H9 (cell line): ENCODE measurements at regions not wholly inside any gene's neighbourhood (a gene's known extent, or its start where the extent isn't known, plus 50 kb on each side); places are given as distances from the start of the nearest gene placed in this dataset.

Experiments
- DNase-seq: peaks from one replicate; pipeline ENCODE4 v3.0.0-alpha.2; 2017
- H2AFZ ChIP-seq: one replicate; pipeline ENCODE4 v1.6.1; 2013; ENCODE audit warnings: mild to moderate bottlenecking, low read length, control low read depth, moderate library complexity
- H2AK5ac ChIP-seq: 2 replicates; pipeline ENCODE4 v1.6.1; 2013; ENCODE audit warnings: low read length, control low read depth, mixed read lengths; ENCODE audit not compliant: insufficient read length
- H2BK120ac ChIP-seq: one replicate; pipeline ENCODE4 v1.6.1; 2013; ENCODE audit warnings: low read depth, mild to moderate bottlenecking, low read length, control low read depth, inconsistent platforms; ENCODE audit not compliant: poor library complexity, severe bottlenecking
- H2BK12ac ChIP-seq: 2 replicates; pipeline ENCODE4 v1.6.1; 2013; ENCODE audit warnings: low read length, control low read depth, mixed read lengths, low read depth; ENCODE audit not compliant: insufficient read length
- H2BK15ac ChIP-seq: 2 replicates; pipeline ENCODE4 v1.6.1; 2013; ENCODE audit warnings: low read depth, low read length, control low read depth
- H2BK20ac ChIP-seq: one replicate; pipeline ENCODE4 v1.6.1; 2013; ENCODE audit warnings: low read depth, mild to moderate bottlenecking, low read length, control low read depth, inconsistent platforms; ENCODE audit not compliant: poor library complexity, severe bottlenecking
- H2BK5ac ChIP-seq: 2 replicates; pipeline ENCODE4 v1.6.1; 2013; ENCODE audit warnings: low read length, control low read depth, mixed read lengths; ENCODE audit not compliant: insufficient read length
- H3K14ac ChIP-seq: 2 replicates; pipeline ENCODE4 v1.6.1; 2013; ENCODE audit warnings: low read length, control low read depth; ENCODE audit not compliant: insufficient read depth
- H3K18ac ChIP-seq: 2 replicates; pipeline ENCODE4 v1.6.1; 2013; ENCODE audit warnings: low read depth, mild to moderate bottlenecking, mixed read lengths, low read length, control low read depth; ENCODE audit not compliant: insufficient read length
- H3K23ac ChIP-seq: 2 replicates; pipeline ENCODE4 v1.6.1; 2013; ENCODE audit warnings: low read length, control low read depth, mixed read lengths, low read depth; ENCODE audit not compliant: insufficient read length
- H3K23me2 ChIP-seq: 2 replicates; pipeline ENCODE4 v1.6.1; 2013; ENCODE audit warnings: low read depth, mild to moderate bottlenecking, mixed read lengths, low read length, control low read depth; ENCODE audit not compliant: insufficient read length, poor library complexity, severe bottlenecking
- H3K27ac ChIP-seq: 2 replicates; pipeline ENCODE4 v1.5.1; 2013; ENCODE audit warnings: low read length, control low read depth, mixed read lengths, low read depth; ENCODE audit not compliant: insufficient read length
- H3K27me3 ChIP-seq: 2 replicates; pipeline ENCODE4 v1.6.1; 2013; ENCODE audit warnings: low read length, control low read depth, inconsistent platforms; ENCODE audit not compliant: insufficient read depth
- H3K4ac ChIP-seq: 2 replicates; pipeline ENCODE4 v1.6.1; 2013; ENCODE audit warnings: low read depth, mild to moderate bottlenecking, control low read depth, inconsistent platforms, low read length, moderate library complexity
- H3K4me1 ChIP-seq: 2 replicates; pipeline ENCODE4 v1.6.1; 2013; ENCODE audit warnings: low read length, control low read depth, inconsistent platforms; ENCODE audit not compliant: insufficient read depth
- H3K4me2 ChIP-seq: 2 replicates; pipeline ENCODE4 v1.6.1; 2013; ENCODE audit warnings: low read length, control low read depth, mixed read lengths; ENCODE audit not compliant: insufficient read length, insufficient read depth
- H3K56ac ChIP-seq: 2 replicates; pipeline ENCODE4 v1.6.1; 2013; ENCODE audit warnings: low read depth, mild to moderate bottlenecking, mixed read lengths, low read length, control low read depth; ENCODE audit not compliant: insufficient read length
- H3K79me1 ChIP-seq: 2 replicates; pipeline ENCODE4 v1.6.1; 2013; ENCODE audit warnings: low read depth, mild to moderate bottlenecking, moderate library complexity, low read length, control low read depth, inconsistent platforms; ENCODE audit not compliant: insufficient read depth, poor library complexity, severe bottlenecking
- H3K79me2 ChIP-seq: 2 replicates; pipeline ENCODE4 v1.6.1; 2013; ENCODE audit warnings: low read length, control low read depth, inconsistent platforms; ENCODE audit not compliant: insufficient read depth
- H3K9ac ChIP-seq: 2 replicates; pipeline ENCODE4 v1.6.1; 2013; ENCODE audit warnings: low read length, control low read depth, mixed read lengths; ENCODE audit not compliant: insufficient read length; ENCODE audit errors: extremely low read depth
- H3K9me3 ChIP-seq: one replicate; pipeline ENCODE4 v1.6.1; 2013; ENCODE audit warnings: low read depth, low read length, inconsistent platforms; ENCODE audit not compliant: control insufficient read depth
- H3T11ph ChIP-seq: one replicate; pipeline ENCODE4 v1.6.1; 2013; ENCODE audit warnings: mild to moderate bottlenecking, low read length, control low read depth, inconsistent platforms
- H4K20me1 ChIP-seq: one replicate; pipeline ENCODE4 v1.6.1; 2013; ENCODE audit not compliant: control insufficient read depth, insufficient read length, insufficient read depth
- H4K5ac ChIP-seq: 2 replicates; pipeline ENCODE4 v1.6.1; 2013; ENCODE audit warnings: low read depth, mild to moderate bottlenecking, mixed read lengths, low read length, control low read depth; ENCODE audit not compliant: insufficient read length
- H4K8ac ChIP-seq: replicated peaks from 2 replicates; pipeline ENCODE4 v1.6.1; 2013; ENCODE audit warnings: low read length, control low read depth, mixed read lengths, low read depth; ENCODE audit not compliant: insufficient read length
- H4K91ac ChIP-seq: 2 replicates; pipeline ENCODE4 v1.6.1; 2013; ENCODE audit warnings: low read depth, mild to moderate bottlenecking, moderate library complexity, mixed read lengths, low read length, control low read depth; ENCODE audit not compliant: insufficient read length
- H3K27ac Mint-ChIP-seq, 3 experiments: 2 replicates in 2 of 3; 3 replicates in 1 of 3; pipeline ENCODE4 v1.8.0; 2020 to 2021; ENCODE audit warnings: mixed read lengths in 3 of 3, mild to moderate bottlenecking in 1 of 3, moderate library complexity in 1 of 3
- H3K27me3 Mint-ChIP-seq: 2 replicates; pipeline ENCODE4 v1.8.0; 2021; ENCODE audit warnings: low read depth, mild to moderate bottlenecking, moderate library complexity, mixed read lengths
- H3K36me3 Mint-ChIP-seq, 3 experiments: 2 replicates in 2 of 3; 3 replicates in 1 of 3; pipeline ENCODE4 v1.8.0; 2020 to 2021; ENCODE audit warnings: low read depth in 3 of 3, mixed read lengths in 3 of 3; ENCODE audit not compliant: insufficient read depth in 1 of 3
- H3K4me1 Mint-ChIP-seq, 2 experiments: 2 replicates each; pipeline ENCODE4 v1.8.0; 2020; ENCODE audit warnings: mixed read lengths in 2 of 2
- H3K4me3 Mint-ChIP-seq, 2 experiments: 2 replicates in 1 of 2; 3 replicates in 1 of 2; pipeline ENCODE4 v1.8.0; 2020 to 2021; ENCODE audit warnings: mild to moderate bottlenecking in 2 of 2, mixed read lengths in 2 of 2, moderate library complexity in 1 of 2
- H3K9me3 Mint-ChIP-seq, 2 experiments: 2 replicates in 1 of 2; 3 replicates in 1 of 2; pipeline ENCODE4 v1.8.0; 2020; ENCODE audit warnings: mild to moderate bottlenecking in 2 of 2, mixed read lengths in 2 of 2, moderate library complexity in 1 of 2
- WGBS: extraction: QIAGEN DNeasy Blood & Tissue Kit; methylation state at CpG from one replicate; pipeline ENCODE4 v1.1.7; 2013; ENCODE audit warnings: missing lambda C conversion rate, low lambda C conversion rate, mixed read lengths; ENCODE audit not compliant: insufficient read length; ENCODE audit errors: extremely low coverage; 5-methylcytosine and 5-hydroxymethylcytosine counted together
- TF ChIP-seq, protein P1 (sequence below): fragments of 200-600 bp; sonication (generic); conservative IDR thresholded peaks from 3 replicates; pipeline ENCODE4 v1.8.0; 2021; ENCODE audit warnings: antibody characterized with exemption, mild to moderate bottlenecking

DNA sequence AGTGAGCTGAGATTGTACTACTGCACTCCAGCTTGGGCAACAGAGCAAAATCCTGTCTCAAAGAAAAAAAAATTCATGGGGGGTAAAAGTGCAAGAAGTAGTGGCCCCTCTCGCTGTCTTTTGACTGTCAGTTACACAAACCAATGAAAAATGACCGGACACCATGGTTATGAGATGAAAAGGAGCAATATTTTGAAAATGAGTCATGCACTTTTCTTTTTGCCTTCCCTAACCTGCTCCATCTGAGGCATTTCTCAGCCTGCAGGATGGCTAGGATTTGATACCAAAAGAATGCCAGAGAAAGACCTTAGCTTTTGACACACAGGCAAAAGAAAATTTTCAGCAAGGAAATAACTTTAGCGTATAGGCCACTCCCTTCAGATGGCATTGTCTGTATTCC lies 181.7 kb upstream of the ARID1B start:
- Histone ChIP-seq H3K18ac (no peak overlapping the region), H3K4ac (no peak overlapping the region), H3K79me2 (no peaks in the 10 kb centered on the region), H3K23me2 (no peaks in the 10 kb centered on the region), H2BK20ac (no peak overlapping the region), H3K4me2 (no peak overlapping the region), H2AK5ac (no peak overlapping the region), H2BK12ac (no peak overlapping the region), H3K14ac (no peak overlapping the region), H4K8ac (no peak overlapping the region), H2BK5ac (no peak overlapping the region), H2BK120ac (no peak overlapping the region), H3T11ph (no peak overlapping the region), H3K27me3 (no peaks in the 10 kb centered on the region), H3K27ac (no peak overlapping the region), H4K5ac (no peak overlapping the region), H2AFZ (no peak overlapping the region), H4K20me1 (no peaks in the 10 kb centered on the region), H2BK15ac (no peak overlapping the region), H4K91ac (no peak overlapping the region), H3K9ac (no peak overlapping the region), H3K4me1 (no peaks in the 10 kb centered on the region), H3K79me1 (no peaks in the 10 kb centered on the region), H3K56ac (no peak overlapping the region), H3K23ac (no peak overlapping the region), H3K9me3 (no peaks in the 10 kb centered on the region)
- WGBS = no CpG with 5 or more reads among the region's 3 CpGs
- H3K9me3 Mint-ChIP-seq = no peaks in the 10 kb centered on the region
- H3K36me3 Mint-ChIP-seq = no peaks in the 10 kb centered on the region
- TF ChIP-seq, protein P1, sequence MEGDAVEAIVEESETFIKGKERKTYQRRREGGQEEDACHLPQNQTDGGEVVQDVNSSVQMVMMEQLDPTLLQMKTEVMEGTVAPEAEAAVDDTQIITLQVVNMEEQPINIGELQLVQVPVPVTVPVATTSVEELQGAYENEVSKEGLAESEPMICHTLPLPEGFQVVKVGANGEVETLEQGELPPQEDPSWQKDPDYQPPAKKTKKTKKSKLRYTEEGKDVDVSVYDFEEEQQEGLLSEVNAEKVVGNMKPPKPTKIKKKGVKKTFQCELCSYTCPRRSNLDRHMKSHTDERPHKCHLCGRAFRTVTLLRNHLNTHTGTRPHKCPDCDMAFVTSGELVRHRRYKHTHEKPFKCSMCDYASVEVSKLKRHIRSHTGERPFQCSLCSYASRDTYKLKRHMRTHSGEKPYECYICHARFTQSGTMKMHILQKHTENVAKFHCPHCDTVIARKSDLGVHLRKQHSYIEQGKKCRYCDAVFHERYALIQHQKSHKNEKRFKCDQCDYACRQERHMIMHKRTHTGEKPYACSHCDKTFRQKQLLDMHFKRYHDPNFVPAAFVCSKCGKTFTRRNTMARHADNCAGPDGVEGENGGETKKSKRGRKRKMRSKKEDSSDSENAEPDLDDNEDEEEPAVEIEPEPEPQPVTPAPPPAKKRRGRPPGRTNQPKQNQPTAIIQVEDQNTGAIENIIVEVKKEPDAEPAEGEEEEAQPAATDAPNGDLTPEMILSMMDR = no peak
- peaks cover 17 to 22% of the 10 kb centered on the region in 2 experiments for H3K4me1 Mint-ChIP-seq
- DNase-seq = no peak
- no peak overlapping the region for H3K27ac Mint-ChIP-seq
- H3K4me3 Mint-ChIP-seq = no peak overlapping the region
- peaks cover 3% of the 10 kb centered on the region for H3K27me3 Mint-ChIP-seq
